Mesenchymal stem cell (in vitro differentiated cells and primary cell): ENCODE measurements at regions not wholly inside any gene's neighbourhood (a gene's known extent, or its start where the extent isn't known, plus 50 kb on each side); places are given as distances from the start of the nearest gene placed in this dataset.

ENCODE experiments used
- DNase-seq: peaks from one replicate; pipeline ENCODE4 v3.0.0-alpha.2; 2013
- H2AFZ ChIP-seq: one replicate; pipeline ENCODE4 v1.6.1; 2013; ENCODE audit warnings: low read depth, mild to moderate bottlenecking, control low read depth, inconsistent platforms, low read length, moderate library complexity
- H2AK5ac ChIP-seq: 2 replicates; pipeline ENCODE4 v1.6.1; 2013; ENCODE audit warnings: low read length, moderate library complexity, mild to moderate bottlenecking, inconsistent platforms; ENCODE audit not compliant: severe bottlenecking
- H2BK120ac ChIP-seq: one replicate; pipeline ENCODE4 v1.6.1; 2013; ENCODE audit warnings: low read depth, mild to moderate bottlenecking, inconsistent platforms, low read length, moderate library complexity
- H2BK12ac ChIP-seq, 2 experiments: one replicate each; pipeline ENCODE4 v1.6.1; 2013; ENCODE audit warnings: inconsistent platforms in 2 of 2, low read length in 2 of 2, mild to moderate bottlenecking in 2 of 2, moderate library complexity in 2 of 2, control low read depth in 1 of 2
- H2BK15ac ChIP-seq: one replicate; pipeline ENCODE4 v1.6.1; 2013; ENCODE audit warnings: mild to moderate bottlenecking, low read depth, inconsistent platforms; ENCODE audit not compliant: poor library complexity, severe bottlenecking
- H2BK5ac ChIP-seq: 2 replicates; pipeline ENCODE4 v1.6.1; 2013; ENCODE audit warnings: low read depth, mild to moderate bottlenecking, low read length, control low read depth, inconsistent platforms; ENCODE audit not compliant: poor library complexity, severe bottlenecking
- H3K14ac ChIP-seq, 2 experiments: one replicate each; pipeline ENCODE4 v1.6.1; 2013; ENCODE audit warnings: inconsistent platforms in 2 of 2, low read length in 2 of 2, control low read depth in 1 of 2, mild to moderate bottlenecking in 1 of 2, moderate library complexity in 1 of 2
- H3K18ac ChIP-seq, 2 experiments: one replicate each; pipeline ENCODE4 v1.6.1; 2013; ENCODE audit warnings: inconsistent platforms in 2 of 2, low read length in 2 of 2, control low read depth in 1 of 2, low read depth in 1 of 2, mild to moderate bottlenecking in 1 of 2
- H3K23ac ChIP-seq, 2 experiments: one replicate each; pipeline ENCODE4 v1.6.1; 2013; ENCODE audit warnings: inconsistent platforms in 2 of 2, low read length in 2 of 2, mild to moderate bottlenecking in 2 of 2, moderate library complexity in 2 of 2, control low read depth in 1 of 2
- H3K27ac ChIP-seq: 2 replicates; pipeline ENCODE4 v1.5.1; 2013; ENCODE audit warnings: mild to moderate bottlenecking, moderate library complexity, low read length, control low read depth, inconsistent platforms; ENCODE audit not compliant: poor library complexity, severe bottlenecking
- H3K27me3 ChIP-seq, 2 experiments: 2 replicates each; pipeline versions ENCODE4 v1.6.1 to v1.7.0; 2013; ENCODE audit warnings: low read length in 2 of 2, mild to moderate bottlenecking in 2 of 2, moderate library complexity in 2 of 2, control low read depth in 1 of 2, inconsistent platforms in 1 of 2; ENCODE audit not compliant: control insufficient read depth in 1 of 2, insufficient read depth in 1 of 2
- H3K36me3 ChIP-seq, 2 experiments: 2 replicates each; pipeline versions ENCODE4 v1.6.1 to v1.7.0; 2013; ENCODE audit warnings: low read length in 2 of 2, control low read depth in 1 of 2, inconsistent platforms in 1 of 2, low read depth in 1 of 2, mild to moderate bottlenecking in 1 of 2; ENCODE audit not compliant: insufficient read depth in 2 of 2, control insufficient read depth in 1 of 2
- H3K4ac ChIP-seq, 2 experiments: one replicate each; pipeline ENCODE4 v1.6.1; 2013; ENCODE audit warnings: inconsistent platforms in 2 of 2, low read length in 2 of 2, mild to moderate bottlenecking in 2 of 2, moderate library complexity in 2 of 2, control low read depth in 1 of 2, low read depth in 1 of 2
- H3K4me1 ChIP-seq: 2 replicates; pipeline ENCODE4 v1.6.1; 2013; ENCODE audit warnings: low read depth, low read length, control low read depth; ENCODE audit not compliant: control insufficient read depth, insufficient read depth
- H3K4me2 ChIP-seq: 2 replicates; pipeline ENCODE4 v1.6.1; 2013; ENCODE audit warnings: low read length, mild to moderate bottlenecking, inconsistent platforms; ENCODE audit not compliant: poor library complexity, severe bottlenecking
- H3K4me3 ChIP-seq, 2 experiments: 2 replicates each; pipeline versions ENCODE4 v1.5.1 to v1.7.0; 2013; ENCODE audit warnings: low read length in 2 of 2, mild to moderate bottlenecking in 2 of 2, control low read depth in 1 of 2, low read depth in 1 of 2; ENCODE audit not compliant: insufficient read depth in 1 of 2
- H3K79me1 ChIP-seq: replicated peaks from 2 replicates; pipeline ENCODE4 v1.6.1; 2013; ENCODE audit warnings: mild to moderate bottlenecking, control low read depth, low read length, inconsistent platforms; ENCODE audit not compliant: poor library complexity, severe bottlenecking
- H3K9ac ChIP-seq: 2 replicates; pipeline ENCODE4 v1.7.0; 2013; ENCODE audit warnings: mild to moderate bottlenecking, low read length, moderate library complexity
- H3K9me3 ChIP-seq: 2 replicates; pipeline ENCODE4 v1.7.0; 2013; ENCODE audit warnings: mild to moderate bottlenecking, low read length; ENCODE audit not compliant: control insufficient read depth
- H4K8ac ChIP-seq: one replicate; pipeline ENCODE4 v1.6.1; 2013; ENCODE audit warnings: inconsistent platforms, mild to moderate bottlenecking, low read length, moderate library complexity
- H4K91ac ChIP-seq: one replicate; pipeline ENCODE4 v1.6.1; 2013; ENCODE audit warnings: mild to moderate bottlenecking, low read length, inconsistent platforms
- WGBS: methylation state at CpG from one replicate; pipeline ENCODE4 v1.1.7; 2013; ENCODE audit warnings: mixed read lengths; 5-methylcytosine and 5-hydroxymethylcytosine counted together

- H3K4me1 ChIP-seq: no peaks in the 10 kb centered on the region
- H3K4ac ChIP-seq: no peak overlapping the region
- no peak overlapping the region for H4K91ac ChIP-seq
- no peak overlapping the region for H2AFZ ChIP-seq
- no peaks in the 10 kb centered on the region for H3K79me1 ChIP-seq
- DNase-seq: no peak
- no peak overlapping the region for H3K14ac ChIP-seq
- H4K8ac ChIP-seq: no peak overlapping the region
- no peak overlapping the region for H2BK12ac ChIP-seq
- H3K27ac ChIP-seq: no peak overlapping the region
- H3K9ac ChIP-seq: no peak overlapping the region
- H3K23ac ChIP-seq: no peak overlapping the region
- no peaks in the 10 kb centered on the region for H3K27me3 ChIP-seq
- H3K36me3 ChIP-seq: no peaks in the 10 kb centered on the region
- H2BK15ac ChIP-seq: no peak overlapping the region
- H3K18ac ChIP-seq: no peak overlapping the region
- no peak overlapping the region for H3K4me2 ChIP-seq
- peaks cover 5% of the 10 kb centered on the region for H3K9me3 ChIP-seq
- no peak overlapping the region for H2BK120ac ChIP-seq
- WGBS: 18% methylated on average over 1 of the region's 2 CpGs
- H2AK5ac ChIP-seq: no peak overlapping the region
- H3K4me3 ChIP-seq: no peak overlapping the region
- H2BK5ac ChIP-seq: no peak overlapping the region
Measured at GRCh38 chr13:72217142-72217541, 350.1 kb upstream of the DACH1 start.

GRCh38 chr13:72208112-72208645 lies 341.2 kb upstream of the DACH1 start:
- Histone ChIP-seq H3K4ac (no peak overlapping the region), H2BK12ac (no peak overlapping the region), H3K14ac (no peak overlapping the region), H3K36me3 (no peaks in the 10 kb centered on the region), H3K27ac (no peak overlapping the region), H4K91ac (no peak overlapping the region), H3K9me3 (no peaks in the 10 kb centered on the region), H2BK15ac (no peak overlapping the region), H3K4me2 (no peak overlapping the region), H3K9ac (no peak overlapping the region), H3K27me3 (no peaks in the 10 kb centered on the region), H2AK5ac (no peak overlapping the region), H2BK5ac (no peak overlapping the region), H3K23ac (no peak overlapping the region), H3K79me1 (no peaks in the 10 kb centered on the region), H3K4me1 (peaks cover 2% of the 10 kb centered on the region), H4K8ac (no peak overlapping the region), H3K4me3 (no peak overlapping the region), H2BK120ac (no peak overlapping the region), H3K18ac (no peak overlapping the region), H2AFZ (no peak overlapping the region)
- peak; percentile 7 for DNase-seq

- WGBS: 70% methylated on average over 1 of the region's 1 CpG
Measured at GRCh38 chr13:72205773-72206172, 338.8 kb upstream of the DACH1 start.

GRCh38 chr13:72204291-72204690 lies 337.3 kb upstream of the DACH1 start:
- no peaks in the 10 kb centered on the region for H3K9me3 ChIP-seq
- no peaks in the 10 kb centered on the region for H3K27me3 ChIP-seq
- no peak overlapping the region for H3K4me3 ChIP-seq
- no peak overlapping the region for H2BK5ac ChIP-seq
- H3K4me1 ChIP-seq: peaks cover 2% of the 10 kb centered on the region
- H2AFZ ChIP-seq: no peak overlapping the region
- no peak overlapping the region for H3K4ac ChIP-seq
- no peak for DNase-seq
- 76% methylated on average over 1 of the region's 2 CpGs for WGBS
- H2AK5ac ChIP-seq: no peak overlapping the region
- no peak overlapping the region for H3K14ac ChIP-seq
- H3K79me1 ChIP-seq: no peaks in the 10 kb centered on the region
- no peak overlapping the region for H4K91ac ChIP-seq
- H2BK120ac ChIP-seq: no peak overlapping the region
- H3K4me2 ChIP-seq: no peak overlapping the region
- H4K8ac ChIP-seq: no peak overlapping the region
- H3K27ac ChIP-seq: no peak overlapping the region
- H3K9ac ChIP-seq: no peak overlapping the region
- H3K23ac ChIP-seq: no peak overlapping the region
- no peak overlapping the region for H3K18ac ChIP-seq
- no peak overlapping the region for H2BK12ac ChIP-seq
- no peak overlapping the region for H2BK15ac ChIP-seq
- no peaks in the 10 kb centered on the region for H3K36me3 ChIP-seq

More at GRCh38 chr13:72205773-72206172, 338.8 kb upstream of the DACH1 start:
- Histone ChIP-seq H3K4ac (no peak overlapping the region), H4K91ac (no peak overlapping the region), H3K4me3 (no peak overlapping the region), H3K9ac (no peak overlapping the region), H3K18ac (no peak overlapping the region), H3K36me3 (no peaks in the 10 kb centered on the region), H2AFZ (no peak overlapping the region), H2BK5ac (no peak overlapping the region), H3K27me3 (no peaks in the 10 kb centered on the region), H3K14ac (no peak overlapping the region), H2BK12ac (no peak overlapping the region), H2BK15ac (no peak overlapping the region), H3K4me1 (peaks cover 2% of the 10 kb centered on the region), H2BK120ac (no peak overlapping the region), H3K9me3 (no peaks in the 10 kb centered on the region), H3K23ac (no peak overlapping the region), H3K4me2 (no peak overlapping the region), H3K79me1 (no peaks in the 10 kb centered on the region), H3K27ac (no peak overlapping the region), H2AK5ac (no peak overlapping the region), H4K8ac (no peak overlapping the region)
- DNase-seq: no peak
